HG03280 (cell line): ENCODE measurements at regions not wholly inside any gene's neighbourhood (a gene's known extent, or its start where the extent isn't known, plus 50 kb on each side); places are given as distances from the start of the nearest gene placed in this dataset.

Experiments
- ATAC-seq: cut with Tn5 transposase; IDR thresholded peaks from one replicate; pipeline ENCODE4 v1.9.1; 2021; ENCODE audit warnings: mild to moderate bottlenecking, moderate library complexity; ENCODE audit not compliant: unreplicated experiment

GRCh38 chr18:55166260-55166598, 207.0 kb upstream of the CCDC68 start:
- no peak for ATAC-seq

- no peak for ATAC-seq
These were observed 204.3 kb upstream of the CCDC68 start for GRCh38 chr18:55163550-55163949.

GRCh38 chr18:55161916-55162315, 202.7 kb upstream of the CCDC68 start:
- no peak for ATAC-seq

GRCh38 chr18:55159027-55159426, 199.8 kb upstream of the CCDC68 start:
- no peak for ATAC-seq

GRCh38 chr18:55158570-55158969, 199.3 kb upstream of the CCDC68 start:
- no peak for ATAC-seq

GRCh38 chr18:55153346-55153745, 194.1 kb upstream of the CCDC68 start:
- ATAC-seq, result no peak

GRCh38 chr18:55152801-55153200, 193.5 kb upstream of the CCDC68 start:
- no peak for ATAC-seq

GRCh38 chr18:55149994-55150393, 190.7 kb upstream of the CCDC68 start:
- ATAC-seq, result no peak

GRCh38 chr18:55147791-55148190, 188.5 kb upstream of the CCDC68 start:
- no peak for ATAC-seq

GRCh38 chr18:55144193-55144930, 185.1 kb upstream of the CCDC68 start:
- ATAC-seq, result no peak

GRCh38 chr18:55142410-55142809, 183.1 kb upstream of the CCDC68 start:
- no peak for ATAC-seq

- no peak for ATAC-seq
These were observed 182.1 kb upstream of the CCDC68 start for GRCh38 chr18:55141318-55141717.

GRCh38 chr18:55139836-55140235, 180.6 kb upstream of the CCDC68 start:
- no peak for ATAC-seq

GRCh38 chr18:55139307-55139706, 180.0 kb upstream of the CCDC68 start:
- ATAC-seq, result no peak

GRCh38 chr18:55138401-55138800, 179.1 kb upstream of the CCDC68 start:
- ATAC-seq, result no peak

GRCh38 chr18:55137602-55138001, 178.3 kb upstream of the CCDC68 start:
- no peak for ATAC-seq

- ATAC-seq, result no peak
These were observed 177.6 kb upstream of the CCDC68 start for GRCh38 chr18:55136864-55137263.

- ATAC-seq, result no peak
These were observed 177.0 kb upstream of the CCDC68 start for GRCh38 chr18:55136258-55136657.

- ATAC-seq, result no peak
These were observed 174.1 kb upstream of the CCDC68 start for GRCh38 chr18:55133378-55133777.

- no peak for ATAC-seq
These were observed 169.2 kb upstream of the CCDC68 start for GRCh38 chr18:55128437-55128836.

GRCh38 chr18:55124078-55124763, 165.0 kb upstream of the CCDC68 start:
- no peak for ATAC-seq

GRCh38 chr18:55123361-55123760, 164.1 kb upstream of the CCDC68 start:
- no peak for ATAC-seq
